GM21528 (cell line): ENCODE measurements at regions not wholly inside any gene's neighbourhood (a gene's known extent, or its start where the extent isn't known, plus 50 kb on each side); places are given as distances from the start of the nearest gene placed in this dataset.
"Not testable (repeated sequence)": the region's sequence is repeated elsewhere in the genome, so short reads cannot be mapped to it uniquely, and the experiment has no call there.

ENCODE experiments used
- ATAC-seq: cut with Tn5 transposase; IDR thresholded peaks from one replicate; pipeline ENCODE4 v1.9.1; 2021; ENCODE audit warnings: mild to moderate bottlenecking, moderate library complexity; ENCODE audit not compliant: unreplicated experiment, low FRiP score

- ATAC-seq, result no peak
Observed at GRCh38 chr1:184859381-184860105, 104.9 kb upstream of the EDEM3 start.

GRCh38 chr1:184858288-184858687 lies 103.6 kb upstream of the EDEM3 start:
- no peak for ATAC-seq

- no peak for ATAC-seq
Observed at GRCh38 chr1:184854496-184855140, 100.0 kb upstream of the EDEM3 start.

- no peak for ATAC-seq
Observed at GRCh38 chr1:184854036-184854435, 99.4 kb upstream of the EDEM3 start.

GRCh38 chr1:184851822-184852746 lies 97.4 kb upstream of the EDEM3 start:
- no peak for ATAC-seq

- peak; percentile 100 for ATAC-seq
Observed at GRCh38 chr1:184843732-184844495, 89.3 kb upstream of the EDEM3 start.

- ATAC-seq, result no peak
Observed at GRCh38 chr1:184840596-184840995, 85.9 kb upstream of the EDEM3 start.

- ATAC-seq, result no peak
Observed at GRCh38 chr1:184838504-184838951, 83.9 kb upstream of the EDEM3 start.

GRCh38 chr1:184836934-184837895 lies 82.6 kb upstream of the EDEM3 start:
- ATAC-seq, result no peak

- ATAC-seq, result no peak
Observed at GRCh38 chr1:184836141-184836540, 81.5 kb upstream of the EDEM3 start.

GRCh38 chr1:184833994-184834393 lies 79.3 kb upstream of the EDEM3 start:
- ATAC-seq, result not testable (repeated sequence)

GRCh38 chr1:184832517-184832916 lies 77.9 kb upstream of the EDEM3 start:
- ATAC-seq, result no peak

- ATAC-seq, result not testable (repeated sequence)
Observed at GRCh38 chr1:184829496-184829895, 74.8 kb upstream of the EDEM3 start.

- ATAC-seq, result no peak
Observed at GRCh38 chr1:184828369-184828717, 73.7 kb upstream of the EDEM3 start.

- ATAC-seq, result no peak
Observed at GRCh38 chr1:184827600-184828368, 73.1 kb upstream of the EDEM3 start.

GRCh38 chr1:184826001-184826400 lies 71.3 kb upstream of the EDEM3 start:
- no peak for ATAC-seq

GRCh38 chr1:184825571-184825970 lies 70.9 kb upstream of the EDEM3 start:
- no peak for ATAC-seq

- ATAC-seq, result no peak
Observed at GRCh38 chr1:184824691-184825323, 70.1 kb upstream of the EDEM3 start.
